T-cell (primary cell): ENCODE measurements at regions not wholly inside any gene's neighbourhood (a gene's known extent, or its start where the extent isn't known, plus 50 kb on each side); places are given as distances from the start of the nearest gene placed in this dataset.
"Not testable (repeated sequence)": the region's sequence is repeated elsewhere in the genome, so short reads cannot be mapped to it uniquely, and the experiment has no call there.

ENCODE experiments used
- ATAC-seq, 4 experiments: fragments of 200-7000 bp in 3 of 4; fragments of 150-1000 bp in 1 of 4; cut with Tn5 transposase; replicated peaks in 1 of 4; 1 replicate in 3 of 4; 2 replicates in 1 of 4; pipeline ENCODE4 v1.10.0; 2021; ENCODE audit warnings: moderate library complexity in 3 of 4, mild to moderate bottlenecking in 2 of 4, moderate number of reproducible peaks in 1 of 4
- CTCF ChIA-PET, 2 donors: fragments of 300-600 bp; sonication (Branson Sonifier 250); formaldehyde crosslinking; loops; one replicate each; lab custom pipeline; 2022; ENCODE audit warnings: antibody characterized with exemption in 2 of 2; lab: Charles Lee
- POLR2A ChIA-PET, 2 donors: fragments of 300-600 bp; sonication (Branson Sonifier 250); formaldehyde crosslinking; loops; one replicate each; lab custom pipeline; 2022; ENCODE audit warnings: antibody characterized with exemption in 2 of 2; lab: Charles Lee
- DNase-seq, 35 experiments: peaks; one replicate each; pipeline versions ENCODE4 v3.0.0 to v3.0.0-alpha.2; 2013 to 2023
- H3K27ac ChIP-seq: one replicate; pipeline ENCODE4 v1.5.1; 2013; ENCODE audit warnings: low read length
- H3K27me3 ChIP-seq, 2 experiments: replicated peaks in 1 of 2; 1 replicate in 1 of 2; 2 replicates in 1 of 2; pipeline versions ENCODE4 v1.6.1 to v1.7.0; 2013; ENCODE audit warnings: low read length in 1 of 2, mixed read lengths in 1 of 2; ENCODE audit not compliant: control insufficient read depth in 2 of 2, insufficient read depth in 2 of 2; ENCODE audit errors: extremely low read depth in 1 of 2
- H3K36me3 ChIP-seq, 2 donors: 1 replicate in 1 of 2; 2 replicates in 1 of 2; pipeline versions ENCODE4 v1.6.1 to v1.7.0; 2013; ENCODE audit warnings: low read length in 1 of 2; ENCODE audit not compliant: control insufficient read depth in 2 of 2, insufficient read depth in 1 of 2; ENCODE audit errors: extremely low read depth in 1 of 2
- H3K4me1 ChIP-seq, 2 experiments: 1 replicate in 1 of 2; 2 replicates in 1 of 2; pipeline versions ENCODE4 v1.6.1 to v1.7.0; 2013; ENCODE audit warnings: low read length in 2 of 2, mixed read lengths in 1 of 2; ENCODE audit not compliant: insufficient read depth in 2 of 2, control insufficient read depth in 1 of 2; ENCODE audit errors: extremely low read depth in 1 of 2
- H3K4me3 ChIP-seq, 2 donors: 1 replicate in 1 of 2; 2 replicates in 1 of 2; pipeline versions ENCODE4 v1.5.1 to v1.7.0; 2013; ENCODE audit warnings: mild to moderate bottlenecking in 2 of 2, low read length in 1 of 2, moderate library complexity in 1 of 2; ENCODE audit not compliant: control insufficient read depth in 1 of 2; ENCODE audit errors: extremely low read depth in 1 of 2
- H3K9me3 ChIP-seq: 2 replicates; pipeline ENCODE4 v1.7.0; 2013
- H3K27ac Mint-ChIP-seq, 2 donors: one replicate each; pipeline ENCODE4 v1.8.0; 2020 to 2021; ENCODE audit warnings: mild to moderate bottlenecking in 2 of 2, mixed read lengths in 2 of 2
- H3K27me3 Mint-ChIP-seq, 2 donors: one replicate each; pipeline ENCODE4 v1.8.0; 2021 to 2022; ENCODE audit warnings: mixed read lengths in 2 of 2
- H3K36me3 Mint-ChIP-seq: one replicate; pipeline ENCODE4 v1.8.0; 2021; ENCODE audit warnings: mixed read lengths
- H3K4me1 Mint-ChIP-seq, 3 donors: one replicate each; pipeline ENCODE4 v1.8.0; 2020 to 2022; ENCODE audit warnings: mixed read lengths in 3 of 3, mild to moderate bottlenecking in 1 of 3
- H3K4me3 Mint-ChIP-seq, 3 donors: one replicate each; pipeline ENCODE4 v1.8.0; 2020 to 2022; ENCODE audit warnings: mild to moderate bottlenecking in 3 of 3, mixed read lengths in 3 of 3, moderate library complexity in 3 of 3
- H3K9me3 Mint-ChIP-seq, 3 donors: one replicate each; pipeline ENCODE4 v1.8.0; 2020 to 2022; ENCODE audit warnings: mixed read lengths in 3 of 3
- WGBS: methylation state at CpG from one replicate; pipeline ENCODE4 v1.1.5; 2013; ENCODE audit warnings: missing lambda C conversion rate; ENCODE audit not compliant: insufficient coverage; 5-methylcytosine and 5-hydroxymethylcytosine counted together

DNA sequence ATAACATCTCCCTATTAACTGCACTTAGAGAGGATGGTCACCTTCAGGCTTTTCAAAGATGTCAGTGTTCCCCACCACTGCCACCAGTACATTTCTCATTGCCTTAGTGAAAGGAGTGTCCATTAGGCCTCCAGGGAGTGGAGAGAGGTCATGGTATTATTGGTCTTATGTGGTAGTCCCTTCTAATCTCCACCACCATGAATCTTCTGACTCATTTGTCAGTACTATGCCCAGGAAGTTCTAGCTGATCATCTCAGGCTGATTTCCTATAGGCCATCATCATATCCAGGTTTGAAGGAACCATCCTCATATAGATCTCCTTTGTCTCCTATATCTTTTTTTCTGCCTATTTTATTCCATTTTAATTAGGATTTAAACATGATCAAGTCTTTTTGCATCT is 221.5 kb downstream of the CYB561 start:
- no peak for ATAC-seq

GRCh38 chr17:63226720-63227119 is 219.4 kb downstream of the CYB561 start:
- H3K27ac Mint-ChIP-seq, H3K9me3 ChIP-seq, POLR2A ChIA-PET, H3K4me3 ChIP-seq, H3K36me3 ChIP-seq, H3K27me3 ChIP-seq, H3K27me3 Mint-ChIP-seq, ATAC-seq, H3K4me1 ChIP-seq, CTCF ChIA-PET, H3K4me1 Mint-ChIP-seq, H3K4me3 Mint-ChIP-seq, DNase-seq, H3K27ac ChIP-seq: not testable (repeated sequence)
- Mint-ChIP-seq H3K9me3 (peaks cover 8 to 23% (median 19%) of the 10 kb centered on the region in 3 donors), H3K36me3 (peaks cover 20% of the 10 kb centered on the region)

More for the DNA sequence above, 221.5 kb downstream of the CYB561 start:
- Mint-ChIP-seq H3K4me1 (peaks cover 0 to 5% (median 0%) of the 10 kb centered on the region in 3 donors), H3K27ac (no peak overlapping the region), H3K36me3 (peaks cover 9% of the 10 kb centered on the region), H3K27me3 (no peaks in the 10 kb centered on the region), H3K4me3 (no peak overlapping the region), H3K9me3 (peaks cover 4 to 6% (median 4%) of the 10 kb centered on the region in 3 donors)
- no peak for DNase-seq
- Histone ChIP-seq H3K9me3 (no peaks in the 10 kb centered on the region), H3K4me3 (no peak overlapping the region), H3K27me3 (no peaks in the 10 kb centered on the region), H3K36me3 (no peaks in the 10 kb centered on the region), H3K27ac (no peak overlapping the region), H3K4me1 (no peaks in the 10 kb centered on the region)
- ChIA-PET CTCF (no interaction called here), POLR2A (no interaction called here)

GRCh38 chr17:63231015-63231620 is 215.0 kb downstream of the CYB561 start:
- H3K27ac Mint-ChIP-seq, H3K4me3 ChIP-seq, H3K4me1 Mint-ChIP-seq, H3K27me3 Mint-ChIP-seq, DNase-seq, H3K9me3 ChIP-seq, H3K27ac ChIP-seq, H3K4me1 ChIP-seq, CTCF ChIA-PET, ATAC-seq, H3K27me3 ChIP-seq, POLR2A ChIA-PET, H3K4me3 Mint-ChIP-seq, H3K36me3 ChIP-seq: not testable (repeated sequence)
- H3K9me3 Mint-ChIP-seq, result peaks cover 12 to 29% (median 20%) of the 10 kb centered on the region in 3 donors
- peaks cover 34% of the 10 kb centered on the region for H3K36me3 Mint-ChIP-seq
- WGBS, result 83% methylated on average over 1 of the region's 2 CpGs

DNA sequence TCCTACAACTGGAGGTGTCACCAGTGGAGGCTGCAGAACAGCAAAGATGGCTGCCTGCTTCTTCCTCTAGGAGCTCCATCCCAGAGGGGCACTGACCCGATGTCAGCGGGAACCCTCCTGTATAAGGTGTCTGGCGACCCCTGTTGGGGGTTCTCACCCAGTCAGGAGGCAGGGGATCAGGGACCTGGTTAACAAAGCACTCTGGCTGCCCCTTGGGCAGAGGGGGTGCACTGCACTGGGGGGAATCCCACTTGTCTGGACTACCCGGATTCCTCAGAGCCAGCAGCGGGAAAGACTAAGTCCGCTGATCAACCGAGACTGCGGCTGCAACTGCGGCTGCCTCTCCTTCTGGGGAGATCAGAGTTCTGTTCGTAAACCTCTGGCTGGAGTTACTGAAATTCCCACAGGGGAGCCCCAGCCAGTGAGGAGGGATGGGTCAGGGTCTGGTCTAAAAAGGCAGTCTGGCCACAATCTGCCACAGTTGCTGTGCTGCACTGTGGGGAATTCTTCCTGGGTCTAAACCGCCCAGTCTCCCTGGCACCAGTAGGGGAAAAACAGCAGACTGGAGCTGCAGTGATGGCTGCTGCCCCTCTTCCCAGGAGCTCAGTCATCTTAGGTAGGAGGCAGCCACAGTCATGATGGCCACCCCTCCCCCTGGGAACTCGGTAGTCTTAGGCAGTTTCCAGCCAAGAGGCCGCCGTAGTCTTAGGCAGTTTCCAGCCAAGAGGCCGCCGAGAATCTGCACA is 213.4 kb downstream of the CYB561 start:
- Histone ChIP-seq H3K4me3 (no peak overlapping the region), H3K27me3 (no peaks in the 10 kb centered on the region), H3K36me3 (peaks cover 0 to 2% of the 10 kb centered on the region in 2 donors), H3K9me3 (no peaks in the 10 kb centered on the region), H3K4me1 (no peaks in the 10 kb centered on the region), H3K27ac (no peak overlapping the region)
- H3K4me1 Mint-ChIP-seq, result peaks cover 0 to 5% (median 0%) of the 10 kb centered on the region in 3 donors
- WGBS, result 94% methylated on average over 12 of the region's 16 CpGs
- no peak overlapping the region for H3K4me3 Mint-ChIP-seq
- H3K9me3 Mint-ChIP-seq, result peaks cover 12 to 23% (median 16%) of the 10 kb centered on the region in 3 donors
- DNase-seq (no peak), ATAC-seq (no peak)
- no peaks in the 10 kb centered on the region for H3K27me3 Mint-ChIP-seq
- peaks cover 41% of the 10 kb centered on the region for H3K36me3 Mint-ChIP-seq
- POLR2A ChIA-PET, result interaction anchor here in 1 of 2 donors (0.6 kb wide), 1 partner anchor 47 kb away, joined by 3 read pairs; no protein-coding TSS in a partner anchor
- CTCF ChIA-PET, result no interaction called here
- H3K27ac Mint-ChIP-seq, result no peak overlapping the region

- CTCF ChIA-PET, result no interaction called here
- POLR2A ChIA-PET, result interaction anchor here in 1 of 2 donors (0.6 kb wide), 1 partner anchor 604 kb away, joined by 3 read pairs; no protein-coding TSS in a partner anchor
- Histone ChIP-seq H3K27me3 (no peaks in the 10 kb centered on the region), H3K27ac (no peak overlapping the region), H3K36me3 (no peaks in the 10 kb centered on the region), H3K4me3 (no peak overlapping the region), H3K4me1 (no peaks in the 10 kb centered on the region), H3K9me3 (no peaks in the 10 kb centered on the region)
- no peak for DNase-seq
- no peak for ATAC-seq
- Mint-ChIP-seq H3K27me3 (no peaks in the 10 kb centered on the region), H3K36me3 (peaks cover 65% of the 10 kb centered on the region), H3K27ac (no peak overlapping the region), H3K4me3 (no peak overlapping the region), H3K4me1 (no peaks in the 10 kb centered on the region), H3K9me3 (peaks cover 0 to 6% (median 2%) of the 10 kb centered on the region in 3 donors)
- 100% methylated on average over 1 of the region's 3 CpGs for WGBS
Measured at GRCh38 chr17:63240106-63240505, 206.0 kb downstream of the CYB561 start.

DNA sequence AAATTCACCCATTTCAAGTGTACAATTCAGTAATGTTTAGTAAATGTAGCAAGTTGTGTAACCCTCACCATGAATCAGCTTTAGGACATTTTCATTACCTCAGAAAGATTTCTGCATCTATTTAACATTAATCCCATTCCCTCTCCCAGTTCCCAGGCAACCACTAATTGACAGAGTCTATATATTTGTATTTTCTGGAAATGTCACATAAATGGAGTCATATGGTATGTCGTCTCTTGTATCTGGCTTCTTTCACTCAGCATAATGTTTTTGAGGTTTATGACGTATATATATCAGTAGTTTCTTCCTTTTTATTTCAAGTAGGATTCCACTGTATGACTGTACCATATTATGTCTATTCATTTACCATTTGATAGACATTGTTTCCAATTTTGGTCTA is 199.8 kb downstream of the CYB561 start:
- DNase-seq (no peak), ATAC-seq (no peak)
- no peak overlapping the region for H3K27ac Mint-ChIP-seq
- H3K9me3 ChIP-seq, result no peaks in the 10 kb centered on the region
- H3K4me1 Mint-ChIP-seq, result no peaks in the 10 kb centered on the region
- H3K36me3 ChIP-seq, result no peaks in the 10 kb centered on the region
- ChIA-PET POLR2A (no interaction called here), CTCF (no interaction called here)
- no peaks in the 10 kb centered on the region for H3K27me3 Mint-ChIP-seq
- WGBS, result no CpG with 5 or more reads among the region's 2 CpGs
- peaks cover 25% of the 10 kb centered on the region for H3K36me3 Mint-ChIP-seq
- no peaks in the 10 kb centered on the region for H3K27me3 ChIP-seq
- H3K4me1 ChIP-seq, result no peaks in the 10 kb centered on the region
- H3K27ac ChIP-seq, result no peak overlapping the region
- no peak overlapping the region for H3K4me3 ChIP-seq
- no peak overlapping the region for H3K4me3 Mint-ChIP-seq
- peaks cover 0 to 6% (median 2%) of the 10 kb centered on the region in 3 donors for H3K9me3 Mint-ChIP-seq
